Breast epithelium (tissue), 4 donors: ENCODE measurements at regions not wholly inside any gene's neighbourhood (a gene's known extent, or its start where the extent isn't known, plus 50 kb on each side); places are given as distances from the start of the nearest gene placed in this dataset.
"Not testable (repeated sequence)": the region's sequence is repeated elsewhere in the genome, so short reads cannot be mapped to it uniquely, and the experiment has no call there.

Experiments used
- DNase-seq, 2 donors: peaks; one replicate each; pipeline ENCODE4 v3.0.0-alpha.2; 2019; ENCODE audit warnings: low spot score in 2 of 2
- H3K27ac ChIP-seq, 2 donors: fragments of 200-600 bp; sonication (generic) in 1 of 2; one replicate each; pipeline ENCODE4 v1.5.1; 2016 to 2019; ENCODE audit warnings: mild to moderate bottlenecking in 1 of 2
- H3K27me3 ChIP-seq, 2 donors: fragments of 200-600 bp; sonication (generic) in 1 of 2; one replicate each; pipeline versions ENCODE4 v1.5.1 to v1.6.0; 2017 to 2019; ENCODE audit warnings: control low read depth in 1 of 2, mild to moderate bottlenecking in 1 of 2
- H3K36me3 ChIP-seq: fragments of 200-600 bp; one replicate; pipeline ENCODE4 v1.5.1; 2019
- H3K4me1 ChIP-seq, 2 donors: fragments of 200-600 bp; sonication (generic); one replicate each; pipeline ENCODE4 v1.5.1; 2016 to 2019; ENCODE audit warnings: control low read depth in 1 of 2
- H3K4me3 ChIP-seq, 3 donors: fragments of 200-600 bp; sonication (generic); 1 replicate in 2 of 3; 2 replicates in 1 of 3; pipeline ENCODE4 v1.5.1; 2016 to 2019; ENCODE audit warnings: mild to moderate bottlenecking in 3 of 3, moderate library complexity in 2 of 3
- H3K9me3 ChIP-seq, 2 donors: fragments of 200-600 bp; sonication (generic) in 1 of 2; one replicate each; pipeline ENCODE4 v1.5.1; 2016 to 2019; ENCODE audit warnings: control low read depth in 1 of 2
- CTCF ChIP-seq, 3 donors: fragments of 450-650 bp; IDR thresholded peaks; one replicate each; pipeline ENCODE4 v1.5.1; 2016 to 2017; ENCODE audit warnings: antibody characterized with exemption in 3 of 3, mild to moderate bottlenecking in 3 of 3, moderate library complexity in 3 of 3
- POLR2A ChIP-seq: fragments of 450-650 bp; IDR thresholded peaks from one replicate; pipeline ENCODE4 v1.6.1; 2016; ENCODE audit warnings: antibody characterized with exemption, mild to moderate bottlenecking, moderate library complexity
- POLR2AphosphoS5 ChIP-seq, 3 donors: sonication (generic); formaldehyde crosslinking; IDR thresholded peaks; one replicate each; pipeline ENCODE4 v1.6.1; 2017; ENCODE audit warnings: antibody characterized with exemption in 3 of 3
- intact Hi-C: fragments of 100-400 bp; cut with DNase I; formaldehyde crosslinking; loops from one replicate; pipeline ENCODE4 v1.15.1; 2023; ENCODE audit warnings: low total_unique reads

GRCh38 chr3:135416182-135416581 is 549.3 kb upstream of the PPP2R3A start:
- no peaks in the 10 kb centered on the region for H3K36me3 ChIP-seq
- TF ChIP-seq CTCF (IDR thresholded peaks at IDR 0.05) (no peak), POLR2AphosphoS5 (IDR thresholded peaks at IDR 0.05) (no peak), POLR2A (no peak)
- DNase-seq, result no peak
- H3K4me1 ChIP-seq, result no peaks in the 10 kb centered on the region
- no peak overlapping the region for H3K27ac ChIP-seq
- H3K27me3 ChIP-seq, result no peaks in the 10 kb centered on the region
- no peaks in the 10 kb centered on the region for H3K9me3 ChIP-seq
- H3K4me3 ChIP-seq, result no peak overlapping the region
- intact Hi-C loops, result no loop called here

GRCh38 chr3:135419155-135419554 is 546.4 kb upstream of the PPP2R3A start:
- no peaks in the 10 kb centered on the region for H3K4me1 ChIP-seq
- DNase-seq, result no peak
- TF ChIP-seq POLR2AphosphoS5 (IDR thresholded peaks at IDR 0.05) (no peak), CTCF (IDR thresholded peaks at IDR 0.05) (no peak), POLR2A (no peak)
- no peaks in the 10 kb centered on the region for H3K36me3 ChIP-seq
- H3K27me3 ChIP-seq, result no peaks in the 10 kb centered on the region
- no peaks in the 10 kb centered on the region for H3K9me3 ChIP-seq
- intact Hi-C loops, result no loop called here
- H3K27ac ChIP-seq, result no peak overlapping the region
- H3K4me3 ChIP-seq, result no peak overlapping the region

- no peak for DNase-seq
- H3K36me3 ChIP-seq, result no peaks in the 10 kb centered on the region
- intact Hi-C loops, result no loop called here
- H3K4me3 ChIP-seq, result no peak overlapping the region
- no peaks in the 10 kb centered on the region for H3K4me1 ChIP-seq
- no peaks in the 10 kb centered on the region for H3K27me3 ChIP-seq
- TF ChIP-seq POLR2A (no peak), POLR2AphosphoS5 (IDR thresholded peaks at IDR 0.05) (no peak), CTCF (IDR thresholded peaks at IDR 0.05) (no peak)
- H3K9me3 ChIP-seq, result no peaks in the 10 kb centered on the region
- no peak overlapping the region for H3K27ac ChIP-seq
These were observed 539.0 kb upstream of the PPP2R3A start for GRCh38 chr3:135426508-135426907.

- H3K36me3 ChIP-seq, result no peaks in the 10 kb centered on the region
- H3K4me1 ChIP-seq, result no peaks in the 10 kb centered on the region
- TF ChIP-seq POLR2A, result no peak
- no peak for TF ChIP-seq CTCF (IDR thresholded peaks at IDR 0.05)
- TF ChIP-seq POLR2AphosphoS5 (IDR thresholded peaks at IDR 0.05), result no peak
- no peaks in the 10 kb centered on the region for H3K27me3 ChIP-seq
- H3K27ac ChIP-seq, result no peak overlapping the region
- no peak overlapping the region for H3K4me3 ChIP-seq
- intact Hi-C loops, result no loop called here
- H3K9me3 ChIP-seq, result no peaks in the 10 kb centered on the region
- DNase-seq, result no peak
These were observed 533.1 kb upstream of the PPP2R3A start for GRCh38 chr3:135432402-135432801.

- DNase-seq, H3K36me3 ChIP-seq, H3K4me1 ChIP-seq, intact Hi-C loops, H3K4me3 ChIP-seq, H3K9me3 ChIP-seq, H3K27ac ChIP-seq, H3K27me3 ChIP-seq: not testable (repeated sequence)
These were observed 526.5 kb upstream of the PPP2R3A start for GRCh38 chr3:135438889-135439597.

GRCh38 chr3:135439632-135440031 is 525.9 kb upstream of the PPP2R3A start:
- H3K4me3 ChIP-seq, H3K9me3 ChIP-seq, intact Hi-C loops, H3K36me3 ChIP-seq, DNase-seq, H3K27ac ChIP-seq, H3K4me1 ChIP-seq, H3K27me3 ChIP-seq: not testable (repeated sequence)
